Right cardiac atrium (tissue), 5 donors: ENCODE measurements at regions not wholly inside any gene's neighbourhood (a gene's known extent, or its start where the extent isn't known, plus 50 kb on each side); places are given as distances from the start of the nearest gene placed in this dataset.

Experiments used
- ATAC-seq, 2 donors: fragments of 200-7000 bp; cut with Tn5 transposase; one replicate each; pipeline versions ENCODE4 v1.8.0 to v1.9.1; 2020; ENCODE audit warnings: moderate library complexity in 2 of 2, mild to moderate bottlenecking in 1 of 2
- DNase-seq, 3 donors: peaks; one replicate each; pipeline ENCODE4 v3.0.0-alpha.2; 2020
- H3K27ac ChIP-seq: one replicate; pipeline ENCODE4 v1.5.1; 2013; ENCODE audit warnings: mild to moderate bottlenecking, low read length, control low read depth, moderate library complexity
- H3K27me3 ChIP-seq: one replicate; pipeline ENCODE4 v1.6.1; 2013; ENCODE audit not compliant: control insufficient read depth, insufficient read depth
- H3K4me1 ChIP-seq: one replicate; pipeline ENCODE4 v1.6.1; 2013; ENCODE audit warnings: low read length; ENCODE audit not compliant: control insufficient read depth, insufficient read depth
- H3K4me3 ChIP-seq: one replicate; pipeline ENCODE4 v1.5.1; 2013; ENCODE audit warnings: low read length, control low read depth
- H3K9me3 ChIP-seq: one replicate; pipeline ENCODE4 v1.6.1; 2013; ENCODE audit warnings: low read length; ENCODE audit not compliant: control insufficient read depth
- WGBS: extraction: QIAGEN DNeasy Blood & Tissue Kit; methylation state at CpG from one replicate; pipeline ENCODE4 v1.1.7; 2013; 5-methylcytosine and 5-hydroxymethylcytosine counted together
- intact Hi-C, 4 donors: fragments of 100-400 bp; cut with DNase I; formaldehyde crosslinking; loops; one replicate each; pipeline versions ENCODE4 v1.11.0 to v1.14.0; 2022 to 2023
- donor health status: healthy with polysubstance abuse.
- donor health status: DM: no; HTN: yes; CAD: no.
- donor health status: DM: no; HTN: no; CAD: no.
- donor health status: DM: no; HTN: yes; CAD: no; lungs with severe emphysema.
- donor health status: DM: yes; HTN: yes; CAD: no.

GRCh38 chr3:177300039-177300833 is 103.0 kb upstream of the TBL1XR1 start:
- ATAC-seq: peak; percentile 92
- H3K27ac ChIP-seq: peak overlapping the region; percentile 61

GRCh38 chr3:177300842-177301241 is 103.6 kb upstream of the TBL1XR1 start:
- no peak for DNase-seq
- Histone ChIP-seq H3K9me3 (no peaks in the 10 kb centered on the region), H3K4me1 (no peaks in the 10 kb centered on the region), H3K27me3 (no peaks in the 10 kb centered on the region), H3K27ac (no peak overlapping the region), H3K4me3 (no peak overlapping the region)
- intact Hi-C loops: no loop called here
- no peak for ATAC-seq
- 74% methylated on average over 2 of the region's 2 CpGs for WGBS

More at GRCh38 chr3:177300039-177300833, 103.0 kb upstream of the TBL1XR1 start:
- H3K4me1 ChIP-seq: no peaks in the 10 kb centered on the region
- WGBS: 48% methylated on average over 12 of the region's 12 CpGs
- DNase-seq: peak in 1 of 3 donors; percentile 20
- no peaks in the 10 kb centered on the region for H3K9me3 ChIP-seq
- intact Hi-C loops: no loop called here
- H3K27me3 ChIP-seq: no peaks in the 10 kb centered on the region
- no peak overlapping the region for H3K4me3 ChIP-seq

GRCh38 chr3:177306252-177306651 is 109.0 kb upstream of the TBL1XR1 start:
- ATAC-seq: no peak

GRCh38 chr3:177307391-177307790 is 110.1 kb upstream of the TBL1XR1 start:
- no peak overlapping the region for H3K27ac ChIP-seq
- WGBS: 94% methylated on average over 4 of the region's 4 CpGs
- no peak for DNase-seq
- no peaks in the 10 kb centered on the region for H3K9me3 ChIP-seq
- no peak overlapping the region for H3K4me3 ChIP-seq
- intact Hi-C loops: no loop called here
- ATAC-seq: no peak
- no peaks in the 10 kb centered on the region for H3K4me1 ChIP-seq
- no peaks in the 10 kb centered on the region for H3K27me3 ChIP-seq

More at GRCh38 chr3:177306252-177306651, 109.0 kb upstream of the TBL1XR1 start:
- H3K4me3 ChIP-seq: no peak overlapping the region
- intact Hi-C loops: no loop called here
- no peak overlapping the region for H3K27ac ChIP-seq
- 84% methylated on average over 2 of the region's 2 CpGs for WGBS
- DNase-seq: no peak
- H3K9me3 ChIP-seq: no peaks in the 10 kb centered on the region
- H3K27me3 ChIP-seq: no peaks in the 10 kb centered on the region
- no peaks in the 10 kb centered on the region for H3K4me1 ChIP-seq

- H3K4me1 ChIP-seq: no peaks in the 10 kb centered on the region
- ATAC-seq: no peak
- WGBS: 82% methylated on average over 5 of the region's 5 CpGs
- intact Hi-C loops: no loop called here
- no peak for DNase-seq
- no peaks in the 10 kb centered on the region for H3K9me3 ChIP-seq
- no peak overlapping the region for H3K4me3 ChIP-seq
- H3K27ac ChIP-seq: no peak overlapping the region
- H3K27me3 ChIP-seq: no peaks in the 10 kb centered on the region
These were observed 110.5 kb upstream of the TBL1XR1 start for GRCh38 chr3:177307826-177308225.

- no peaks in the 10 kb centered on the region for H3K4me1 ChIP-seq
- H3K9me3 ChIP-seq: no peaks in the 10 kb centered on the region
- WGBS: 78% methylated on average over 5 of the region's 5 CpGs
- no peak overlapping the region for H3K27ac ChIP-seq
- DNase-seq: no peak
- no peak overlapping the region for H3K4me3 ChIP-seq
- intact Hi-C loops: no loop called here
- ATAC-seq: no peak
- no peaks in the 10 kb centered on the region for H3K27me3 ChIP-seq
These were observed 111.0 kb upstream of the TBL1XR1 start for GRCh38 chr3:177308286-177308685.

GRCh38 chr3:177308911-177309310 is 111.6 kb upstream of the TBL1XR1 start:
- WGBS: 97% methylated on average over 3 of the region's 3 CpGs
- no peak overlapping the region for H3K4me3 ChIP-seq
- H3K27ac ChIP-seq: no peak overlapping the region
- H3K9me3 ChIP-seq: no peaks in the 10 kb centered on the region
- DNase-seq (no peak), ATAC-seq (no peak)
- intact Hi-C loops: no loop called here
- H3K27me3 ChIP-seq: no peaks in the 10 kb centered on the region
- H3K4me1 ChIP-seq: no peaks in the 10 kb centered on the region

GRCh38 chr3:177312491-177312890 is 115.2 kb upstream of the TBL1XR1 start:
- no peaks in the 10 kb centered on the region for H3K27me3 ChIP-seq
- H3K4me3 ChIP-seq: no peak overlapping the region
- ATAC-seq (no peak), DNase-seq (no peak)
- 95% methylated on average over 5 of the region's 5 CpGs for WGBS
- no peak overlapping the region for H3K27ac ChIP-seq
- H3K4me1 ChIP-seq: no peaks in the 10 kb centered on the region
- H3K9me3 ChIP-seq: no peaks in the 10 kb centered on the region
- intact Hi-C loops: no loop called here

GRCh38 chr3:177314897-177315296 is 117.6 kb upstream of the TBL1XR1 start:
- WGBS: 97% methylated on average over 3 of the region's 3 CpGs
- intact Hi-C loops: no loop called here
- DNase-seq (no peak), ATAC-seq (no peak)
- Histone ChIP-seq H3K4me1 (no peaks in the 10 kb centered on the region), H3K27ac (no peak overlapping the region), H3K9me3 (no peaks in the 10 kb centered on the region), H3K4me3 (no peak overlapping the region), H3K27me3 (no peaks in the 10 kb centered on the region)

GRCh38 chr3:177317247-177317646 is 120.0 kb upstream of the TBL1XR1 start:
- Histone ChIP-seq H3K9me3 (no peaks in the 10 kb centered on the region), H3K27me3 (no peaks in the 10 kb centered on the region), H3K4me3 (no peak overlapping the region), H3K27ac (no peak overlapping the region), H3K4me1 (no peaks in the 10 kb centered on the region)
- 86% methylated on average over 2 of the region's 2 CpGs for WGBS
- DNase-seq: no peak
- intact Hi-C loops: no loop called here
- ATAC-seq: no peak

- no peaks in the 10 kb centered on the region for H3K4me1 ChIP-seq
- no peak overlapping the region for H3K4me3 ChIP-seq
- intact Hi-C loops: no loop called here
- no peak overlapping the region for H3K27ac ChIP-seq
- H3K27me3 ChIP-seq: no peaks in the 10 kb centered on the region
- H3K9me3 ChIP-seq: no peaks in the 10 kb centered on the region
- DNase-seq (no peak), ATAC-seq (no peak)
- 94% methylated on average over 1 of the region's 1 CpG for WGBS
These were observed 121.3 kb upstream of the TBL1XR1 start for GRCh38 chr3:177318559-177318958.
